IgD-negative memory B cell (primary cell): ENCODE measurements at regions not wholly inside any gene's neighbourhood (a gene's known extent, or its start where the extent isn't known, plus 50 kb on each side); places are given as distances from the start of the nearest gene placed in this dataset.
A peak's percentile ranks its signal among the peaks of the same experiment; 100 is the strongest.

Source experiments
- H3K27ac Mint-ChIP-seq, 3 donors: one replicate each; pipeline ENCODE4 v1.8.0; 2020 to 2022; ENCODE audit warnings: mild to moderate bottlenecking in 3 of 3, mixed read lengths in 3 of 3, moderate library complexity in 1 of 3
- H3K27me3 Mint-ChIP-seq: one replicate; pipeline ENCODE4 v1.8.0; 2021; ENCODE audit warnings: mixed read lengths
- H3K36me3 Mint-ChIP-seq: one replicate; pipeline ENCODE4 v1.8.0; 2020; ENCODE audit warnings: mild to moderate bottlenecking, mixed read lengths
- H3K4me1 Mint-ChIP-seq, 3 donors: one replicate each; pipeline ENCODE4 v1.8.0; 2020 to 2022; ENCODE audit warnings: mixed read lengths in 3 of 3, mild to moderate bottlenecking in 1 of 3
- H3K4me3 Mint-ChIP-seq, 4 donors: one replicate each; pipeline ENCODE4 v1.8.0; 2020 to 2022; ENCODE audit warnings: mild to moderate bottlenecking in 4 of 4, mixed read lengths in 4 of 4, moderate library complexity in 3 of 4
- H3K9me3 Mint-ChIP-seq, 3 donors: one replicate each; pipeline ENCODE4 v1.8.0; 2020 to 2021; ENCODE audit warnings: mixed read lengths in 3 of 3, mild to moderate bottlenecking in 1 of 3

DNA sequence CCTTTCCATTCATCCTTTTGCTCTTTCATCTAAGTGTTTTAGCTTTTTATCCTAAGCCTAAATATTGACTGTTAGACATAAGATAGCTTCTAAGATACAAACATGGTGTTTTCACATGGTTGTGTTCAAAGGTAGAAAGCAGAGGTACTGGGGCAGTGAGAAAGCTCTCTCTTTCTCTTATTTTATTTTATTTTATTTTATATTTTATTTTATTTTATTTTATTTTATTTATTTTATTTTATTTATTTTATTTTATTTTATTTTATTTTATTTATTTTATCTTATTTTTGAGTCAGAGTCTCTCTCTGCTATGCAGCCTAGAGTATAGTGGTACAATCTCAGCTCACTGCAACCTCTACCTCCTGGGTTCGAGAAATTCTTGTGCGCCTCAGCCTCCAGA is 287.2 kb downstream of the IKZF2 start:
- Mint-ChIP-seq H3K36me3 (no peaks in the 10 kb centered on the region), H3K9me3 (peaks cover 4 to 27% (median 18%) of the 10 kb centered on the region in 3 donors)

DNA sequence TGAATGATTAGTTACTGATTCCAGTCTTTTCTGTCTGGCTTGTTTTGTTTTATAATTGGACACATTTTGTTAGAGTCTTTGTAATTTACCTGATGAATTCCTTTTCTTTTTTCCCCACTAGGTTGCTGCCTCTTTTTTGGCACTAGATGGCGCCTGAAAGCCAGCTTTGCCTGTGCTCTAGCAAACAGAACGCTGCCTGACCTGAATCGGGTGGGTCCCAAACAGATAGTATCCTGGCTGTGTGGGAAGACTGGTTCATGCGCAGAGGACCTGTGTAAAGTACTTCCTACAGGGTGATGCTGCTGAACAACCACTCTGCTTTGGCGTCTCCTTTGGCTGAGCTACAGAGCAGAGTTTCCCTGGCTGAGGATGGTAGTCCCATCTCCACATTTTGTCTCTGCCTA is 288.2 kb downstream of the IKZF2 start:
- no peak overlapping the region for H3K27ac Mint-ChIP-seq
- no peaks in the 10 kb centered on the region for H3K36me3 Mint-ChIP-seq
- no peak overlapping the region for H3K4me3 Mint-ChIP-seq
- H3K9me3 Mint-ChIP-seq, result peaks cover 4 to 25% (median 18%) of the 10 kb centered on the region in 3 donors
- H3K27me3 Mint-ChIP-seq, result no peaks in the 10 kb centered on the region
- H3K4me1 Mint-ChIP-seq, result peaks cover 0 to 2% (median 0%) of the 10 kb centered on the region in 3 donors

More for the DNA sequence above, 287.2 kb downstream of the IKZF2 start:
- no peak overlapping the region for H3K27ac Mint-ChIP-seq
- H3K27me3 Mint-ChIP-seq, result no peaks in the 10 kb centered on the region
- H3K4me1 Mint-ChIP-seq, result peaks cover 0 to 2% (median 0%) of the 10 kb centered on the region in 3 donors
- H3K4me3 Mint-ChIP-seq, result no peak overlapping the region

DNA sequence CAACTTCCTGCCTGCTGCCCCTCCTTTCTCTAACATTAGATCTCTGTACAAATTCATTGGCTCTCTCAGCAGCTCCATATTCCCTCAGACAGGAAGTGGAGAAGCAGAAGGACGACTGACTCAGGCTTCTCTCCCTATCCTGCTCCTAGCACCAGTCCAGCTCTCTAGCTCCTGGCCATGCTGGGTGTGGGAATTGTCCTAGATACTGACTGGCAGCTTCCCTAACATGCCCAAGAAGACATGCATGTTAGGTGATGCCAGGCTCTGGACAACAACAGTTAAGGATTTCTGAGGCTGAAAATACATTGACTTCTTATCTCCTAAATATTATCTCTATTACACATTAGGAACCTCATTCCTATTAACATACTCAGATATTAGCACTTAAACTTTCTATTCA is 292.9 kb downstream of the IKZF2 start:
- no peaks in the 10 kb centered on the region for H3K4me1 Mint-ChIP-seq

DNA sequence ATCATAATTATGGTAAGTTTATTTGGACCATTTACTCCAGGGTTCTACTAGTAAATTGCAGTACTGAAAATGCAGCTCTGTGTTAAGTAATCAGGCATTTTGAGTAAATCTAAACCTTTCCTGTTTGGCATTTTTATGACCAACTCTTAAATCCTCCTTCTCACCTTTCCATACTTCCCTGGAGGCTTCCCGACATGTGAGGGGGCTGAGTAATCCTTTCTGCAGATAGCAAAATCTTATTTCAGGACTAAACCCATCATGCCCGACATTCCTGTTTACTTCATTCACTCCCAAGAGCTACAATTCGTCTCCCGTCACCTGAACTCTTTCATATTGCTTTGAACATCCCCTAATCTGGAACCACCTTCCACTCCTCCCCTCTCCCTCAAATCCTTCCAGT is 296.6 kb downstream of the IKZF2 start:
- Mint-ChIP-seq H3K27me3 (peaks cover 2% of the 10 kb centered on the region), H3K9me3 (peaks cover 0 to 3% (median 0%) of the 10 kb centered on the region in 3 donors), H3K36me3 (no peaks in the 10 kb centered on the region)

More for the DNA sequence above, 292.9 kb downstream of the IKZF2 start:
- Mint-ChIP-seq H3K36me3 (no peaks in the 10 kb centered on the region), H3K9me3 (peaks cover 2 to 14% (median 10%) of the 10 kb centered on the region in 3 donors), H3K4me3 (peak overlapping the region in 1 of 4 donors; percentile 49), H3K27ac (no peak overlapping the region), H3K27me3 (no peaks in the 10 kb centered on the region)

DNA sequence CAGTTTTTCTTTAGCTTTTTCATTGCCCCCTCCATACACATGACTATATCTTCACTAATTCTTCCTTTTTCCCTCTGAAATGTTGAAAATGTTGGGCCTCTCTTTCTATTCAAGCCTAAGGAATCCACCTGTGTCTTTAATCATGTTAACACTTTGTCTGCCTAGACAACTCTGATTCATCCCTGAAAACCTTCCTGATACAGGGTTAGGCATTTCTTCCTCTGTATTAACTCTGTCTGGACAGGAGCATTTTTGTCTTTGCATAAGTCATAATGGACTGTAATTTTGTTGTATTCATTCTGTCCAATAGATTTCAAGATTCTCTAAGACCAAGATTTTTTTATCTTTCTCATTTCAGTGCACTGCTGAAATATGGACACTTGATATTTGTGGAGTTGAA is 297.3 kb downstream of the IKZF2 start:
- H3K4me3 Mint-ChIP-seq, result no peak overlapping the region
- H3K27ac Mint-ChIP-seq, result no peak overlapping the region
- H3K27me3 Mint-ChIP-seq, result peaks cover 2% of the 10 kb centered on the region
- no peaks in the 10 kb centered on the region for H3K4me1 Mint-ChIP-seq
- no peaks in the 10 kb centered on the region for H3K36me3 Mint-ChIP-seq
- no peaks in the 10 kb centered on the region for H3K9me3 Mint-ChIP-seq

More for the DNA sequence above, 296.6 kb downstream of the IKZF2 start:
- Mint-ChIP-seq H3K27ac (no peak overlapping the region), H3K4me1 (no peaks in the 10 kb centered on the region), H3K4me3 (no peak overlapping the region)

DNA sequence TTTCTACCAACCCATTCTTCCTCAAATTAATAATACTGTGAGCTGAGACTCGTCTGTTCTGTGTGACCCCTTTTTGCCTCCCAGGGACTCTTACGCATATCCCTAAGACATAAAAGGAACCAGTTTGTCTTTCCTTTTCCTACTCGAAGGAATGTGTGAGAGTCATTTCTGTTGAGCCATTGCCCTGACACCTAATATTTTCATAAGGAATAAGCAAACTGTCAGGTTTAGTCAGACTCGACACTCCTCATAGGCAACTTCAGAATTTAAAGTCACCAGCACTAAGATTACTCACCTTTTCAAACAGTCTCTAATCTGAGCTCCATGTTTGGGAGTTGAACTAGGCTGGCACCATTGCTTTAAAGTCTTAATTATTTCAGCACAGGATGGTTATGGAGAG is 305.5 kb downstream of the IKZF2 start:
- H3K27ac Mint-ChIP-seq, result no peak overlapping the region
- H3K4me3 Mint-ChIP-seq, result no peak overlapping the region
- H3K36me3 Mint-ChIP-seq, result no peaks in the 10 kb centered on the region

DNA sequence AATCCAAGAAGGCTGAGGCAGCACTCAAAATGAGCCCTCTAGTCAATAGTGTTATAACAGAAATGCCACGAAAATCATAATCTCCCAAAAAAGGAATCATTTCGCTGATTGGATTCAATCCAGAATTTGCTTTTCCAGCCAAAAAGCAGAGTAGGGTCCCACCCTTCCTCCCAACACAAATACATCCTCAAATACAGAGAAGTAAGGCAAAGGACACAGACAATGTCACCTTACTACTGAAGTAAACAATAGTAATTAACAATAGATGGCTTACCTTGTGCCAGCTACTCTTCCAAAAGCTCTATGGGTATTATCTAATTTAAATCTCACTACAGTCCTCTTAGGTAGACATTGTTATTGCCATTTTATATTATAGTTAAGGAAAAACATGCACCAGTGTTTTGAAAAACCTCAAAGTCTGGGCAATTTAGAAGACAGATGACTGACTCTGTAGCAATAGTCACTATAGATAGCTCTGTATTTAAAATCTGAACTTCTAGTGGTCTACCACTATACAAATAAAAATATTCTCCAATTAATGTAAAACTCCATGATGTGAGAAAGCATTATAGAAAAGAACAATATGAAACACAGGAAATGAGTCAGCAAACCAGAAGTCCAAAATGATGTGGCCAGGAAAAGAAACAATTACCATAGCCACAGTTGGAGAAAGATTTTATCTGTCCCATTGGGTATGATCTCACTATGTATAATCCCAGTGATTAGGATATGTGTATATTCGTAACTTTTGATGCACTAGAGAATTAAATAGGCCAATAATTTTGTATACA is 305.0 kb upstream of the ERBB4 start:
- Mint-ChIP-seq H3K4me1 (no peaks in the 10 kb centered on the region), H3K27ac (no peak overlapping the region), H3K36me3 (no peaks in the 10 kb centered on the region)

More for the DNA sequence above, 305.5 kb downstream of the IKZF2 start:
- H3K4me1 Mint-ChIP-seq, result no peaks in the 10 kb centered on the region
- peaks cover 0 to 3% (median 0%) of the 10 kb centered on the region in 3 donors for H3K9me3 Mint-ChIP-seq
- H3K27me3 Mint-ChIP-seq, result peaks cover 9% of the 10 kb centered on the region

DNA sequence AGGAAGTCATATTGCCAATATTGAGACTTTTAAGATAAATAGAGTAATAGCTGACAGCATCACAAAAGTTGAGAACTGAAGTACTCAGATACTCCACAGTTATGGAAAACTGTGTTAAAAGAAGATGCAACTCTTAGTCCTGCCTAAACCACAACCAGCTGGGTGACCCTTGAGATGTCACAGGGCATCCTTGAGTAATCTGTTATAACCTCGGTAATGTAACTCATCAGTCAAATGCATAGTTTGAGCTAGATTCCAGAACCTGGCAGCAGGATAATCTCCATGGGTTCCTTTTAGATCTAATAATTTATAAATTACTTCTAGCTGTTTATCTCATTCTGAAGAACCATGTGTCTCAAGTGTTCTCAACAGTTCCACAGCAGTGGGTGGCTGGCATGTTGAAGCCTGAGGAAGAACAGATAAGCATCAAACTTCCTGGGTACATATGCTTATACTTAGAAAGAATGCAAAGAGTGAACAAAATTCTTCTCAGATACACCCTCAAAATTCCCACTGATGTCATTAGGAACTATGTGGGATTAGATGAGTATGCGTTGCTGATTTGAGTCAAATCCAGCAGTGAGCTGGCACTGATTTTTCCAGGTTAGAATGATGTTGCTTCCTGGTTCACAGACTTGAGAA is 304.1 kb upstream of the ERBB4 start:
- Mint-ChIP-seq H3K4me1 (no peaks in the 10 kb centered on the region), H3K9me3 (peaks cover 0 to 3% (median 0%) of the 10 kb centered on the region in 3 donors), H3K36me3 (no peaks in the 10 kb centered on the region), H3K27ac (no peak overlapping the region), H3K4me3 (no peak overlapping the region), H3K27me3 (peaks cover 9% of the 10 kb centered on the region)

More for the DNA sequence above, 305.0 kb upstream of the ERBB4 start:
- Mint-ChIP-seq H3K27me3 (peaks cover 9% of the 10 kb centered on the region), H3K4me3 (no peak overlapping the region), H3K9me3 (peaks cover 0 to 3% (median 0%) of the 10 kb centered on the region in 3 donors)

DNA sequence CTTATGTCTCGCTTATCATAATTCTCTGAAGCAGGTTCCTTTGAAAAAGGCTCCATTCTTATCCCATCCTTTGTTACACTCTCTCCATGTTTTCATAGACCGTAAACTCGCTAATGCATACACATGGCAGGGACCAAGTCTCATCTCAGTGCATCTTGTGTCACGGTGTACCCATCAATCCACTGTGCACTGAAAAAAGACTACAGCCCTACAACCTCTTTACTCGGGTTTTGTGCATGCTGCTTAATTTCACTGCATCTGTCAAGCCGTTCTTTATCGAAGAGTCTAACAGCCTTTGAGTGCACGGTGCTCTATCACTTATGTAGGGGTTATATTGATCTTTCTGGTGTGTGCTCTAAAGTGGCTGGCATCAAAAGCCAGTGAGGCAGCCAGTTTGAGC is 302.9 kb upstream of the ERBB4 start:
- Mint-ChIP-seq H3K4me1 (no peaks in the 10 kb centered on the region), H3K27me3 (peaks cover 9% of the 10 kb centered on the region), H3K27ac (no peak overlapping the region), H3K36me3 (no peaks in the 10 kb centered on the region), H3K9me3 (peaks cover 0 to 3% (median 0%) of the 10 kb centered on the region in 3 donors), H3K4me3 (no peak overlapping the region)

DNA sequence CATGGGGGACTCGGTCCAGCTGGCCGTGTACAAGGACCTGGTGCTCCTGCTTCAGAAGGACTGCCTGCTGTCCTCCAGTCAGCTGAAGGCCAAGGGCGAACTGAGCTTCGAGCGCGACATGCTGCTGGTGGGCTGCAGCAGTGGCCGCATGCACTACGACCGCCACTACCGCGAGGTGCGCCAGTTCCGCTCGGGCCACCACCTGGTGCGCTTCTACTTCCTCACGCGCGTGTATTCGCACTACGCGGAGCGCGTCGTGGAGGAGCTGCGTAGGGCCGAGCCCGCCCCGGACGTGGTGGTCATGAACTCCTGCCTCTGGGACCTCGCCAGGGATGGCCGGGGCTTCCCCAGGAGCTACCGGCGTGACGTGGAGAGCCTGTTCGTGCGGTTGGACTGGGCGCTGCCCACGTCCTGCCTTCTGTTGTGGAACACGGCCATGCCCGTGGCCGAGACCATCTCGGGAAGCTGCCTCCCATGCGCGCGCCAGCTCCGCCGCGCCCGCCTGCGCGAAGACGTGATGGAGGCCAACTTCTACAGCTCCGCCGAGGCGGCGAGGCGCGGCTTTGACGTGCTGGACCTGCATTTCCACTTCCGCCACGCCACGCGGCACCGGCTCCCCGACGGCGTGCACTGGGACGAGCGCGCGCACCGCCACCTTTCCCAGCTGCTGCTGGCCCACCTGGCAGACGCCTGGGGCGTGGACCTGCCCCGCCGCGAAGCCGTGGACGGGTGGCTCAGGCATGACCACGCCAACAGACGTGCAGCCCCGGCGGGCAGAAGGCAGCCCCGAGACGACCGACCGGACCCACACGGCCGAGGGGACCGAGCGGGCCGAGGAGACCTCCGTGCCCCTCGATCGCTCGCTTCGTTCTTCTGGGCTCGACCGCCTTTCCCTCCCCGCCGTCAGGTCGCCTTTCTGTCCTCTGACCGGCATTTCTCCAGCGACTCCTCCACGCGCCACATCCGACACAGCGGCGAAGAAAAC is 293.9 kb upstream of the ERBB4 start:
- H3K9me3 Mint-ChIP-seq, result peaks cover 0 to 5% (median 4%) of the 10 kb centered on the region in 3 donors
- H3K27ac Mint-ChIP-seq, result no peak overlapping the region
- no peaks in the 10 kb centered on the region for H3K36me3 Mint-ChIP-seq
- peaks cover 0 to 2% (median 0%) of the 10 kb centered on the region in 3 donors for H3K4me1 Mint-ChIP-seq
- H3K27me3 Mint-ChIP-seq, result no peaks in the 10 kb centered on the region
- peak overlapping the region in 1 of 4 donors; percentile 43 for H3K4me3 Mint-ChIP-seq

DNA sequence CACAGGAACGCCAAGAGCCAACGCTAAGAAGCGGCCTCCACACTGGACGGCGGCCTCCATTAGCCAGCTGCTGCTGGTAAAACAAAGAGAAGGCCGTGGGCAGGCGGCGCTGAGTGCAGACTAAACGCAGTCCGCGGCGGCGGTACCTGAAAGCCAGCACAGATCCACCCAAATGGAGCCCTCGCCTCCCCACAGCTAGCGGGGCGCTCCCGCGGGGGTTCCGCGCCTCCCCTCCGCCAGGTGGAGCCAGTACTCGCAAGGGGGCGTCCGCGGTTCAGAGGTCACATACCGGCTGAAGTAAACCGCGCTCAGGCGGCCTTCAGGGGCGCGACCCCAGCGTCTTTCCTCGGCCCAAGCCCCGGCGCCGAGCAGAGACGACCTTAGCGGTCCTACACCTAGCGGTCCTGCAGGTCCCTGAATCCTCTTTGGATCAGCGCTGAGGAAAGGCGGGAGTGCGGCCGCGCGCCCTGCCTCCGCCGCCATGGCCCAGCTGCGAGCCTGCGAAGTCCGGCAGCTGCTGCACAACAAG is 293.1 kb upstream of the ERBB4 start:
- peaks cover 0 to 5% (median 4%) of the 10 kb centered on the region in 3 donors for H3K9me3 Mint-ChIP-seq

DNA sequence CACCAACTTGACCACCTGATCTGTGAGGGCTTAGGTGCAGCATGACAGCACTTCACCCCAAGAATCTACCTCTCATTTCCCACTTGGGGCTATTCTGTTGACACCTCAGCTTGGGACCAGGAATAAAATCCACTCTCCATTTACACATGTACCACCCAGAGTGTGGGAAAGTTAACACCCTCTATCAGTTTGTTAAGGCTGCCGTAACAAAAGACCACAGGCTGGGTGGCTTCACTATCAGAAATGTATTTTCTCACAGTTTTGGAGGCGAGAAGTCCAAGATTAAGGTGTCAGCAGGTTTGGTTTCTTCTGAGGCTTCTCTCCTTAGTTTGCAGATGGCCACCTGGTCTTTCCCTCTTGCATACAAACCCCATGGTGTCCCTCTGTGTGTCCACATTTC is 277.7 kb upstream of the ERBB4 start:
- Mint-ChIP-seq H3K9me3 (no peaks in the 10 kb centered on the region), H3K4me1 (no peaks in the 10 kb centered on the region), H3K4me3 (no peak overlapping the region), H3K36me3 (no peaks in the 10 kb centered on the region), H3K27me3 (peaks cover 3% of the 10 kb centered on the region), H3K27ac (no peak overlapping the region)

More for the DNA sequence above, 293.1 kb upstream of the ERBB4 start:
- Mint-ChIP-seq H3K4me1 (peaks cover 0 to 2% (median 0%) of the 10 kb centered on the region in 3 donors), H3K27me3 (no peaks in the 10 kb centered on the region), H3K4me3 (no peak overlapping the region), H3K27ac (no peak overlapping the region), H3K36me3 (no peaks in the 10 kb centered on the region)

DNA sequence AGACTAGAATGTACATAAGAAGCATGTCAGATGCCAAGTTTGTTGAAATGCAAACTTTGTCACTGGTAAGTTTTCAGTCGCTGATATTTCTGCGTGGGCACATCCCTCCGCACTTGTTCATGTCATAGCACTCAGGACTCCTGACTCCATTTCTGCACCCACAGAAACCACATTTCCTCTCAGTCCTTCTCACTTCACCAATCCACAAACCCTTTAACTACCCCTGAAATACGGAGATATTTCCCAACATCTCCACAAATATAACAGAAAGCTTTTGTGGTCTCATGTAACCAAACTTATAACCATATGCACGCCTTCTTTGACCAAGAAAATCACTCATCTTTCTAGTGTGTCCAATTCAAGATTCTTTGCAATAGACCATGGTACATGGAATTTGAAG is 276.9 kb upstream of the ERBB4 start:
- no peak overlapping the region for H3K27ac Mint-ChIP-seq
- H3K4me1 Mint-ChIP-seq, result no peaks in the 10 kb centered on the region

DNA sequence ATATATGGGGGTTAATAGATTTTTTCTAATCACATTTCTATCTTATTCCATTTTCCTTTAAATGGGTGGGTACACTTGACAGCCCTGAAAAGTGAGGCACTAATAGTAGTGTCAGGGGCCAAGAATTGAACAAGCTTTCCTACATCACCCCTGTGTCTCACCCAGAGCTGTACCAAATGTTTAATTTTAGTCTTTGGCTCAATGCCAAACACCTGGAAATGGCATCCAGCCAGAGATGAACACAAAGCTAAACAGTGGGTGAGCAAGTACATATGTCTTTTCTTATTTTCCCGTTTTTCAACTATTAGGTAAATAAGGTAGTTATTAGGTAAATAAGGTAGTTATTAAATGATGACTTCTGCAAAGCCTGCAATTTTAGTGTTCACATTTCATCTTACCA is 276.3 kb upstream of the ERBB4 start:
- no peak overlapping the region for H3K27ac Mint-ChIP-seq
- peaks cover 2% of the 10 kb centered on the region for H3K27me3 Mint-ChIP-seq
- no peak overlapping the region for H3K4me3 Mint-ChIP-seq
- H3K36me3 Mint-ChIP-seq, result no peaks in the 10 kb centered on the region
- no peaks in the 10 kb centered on the region for H3K4me1 Mint-ChIP-seq
- no peaks in the 10 kb centered on the region for H3K9me3 Mint-ChIP-seq

More for the DNA sequence above, 276.9 kb upstream of the ERBB4 start:
- Mint-ChIP-seq H3K4me3 (no peak overlapping the region), H3K9me3 (no peaks in the 10 kb centered on the region), H3K27me3 (peaks cover 3% of the 10 kb centered on the region), H3K36me3 (no peaks in the 10 kb centered on the region)
